ENCODE measurements at regions not wholly inside any gene's neighbourhood (a gene's known extent, or its start where the extent isn't known, plus 50 kb on each side); places are given as distances from the start of the nearest gene placed in this dataset.
"Not testable (repeated sequence)": the region's sequence is repeated elsewhere in the genome, so short reads cannot be mapped to it uniquely, and the experiment has no call there.

DNA sequence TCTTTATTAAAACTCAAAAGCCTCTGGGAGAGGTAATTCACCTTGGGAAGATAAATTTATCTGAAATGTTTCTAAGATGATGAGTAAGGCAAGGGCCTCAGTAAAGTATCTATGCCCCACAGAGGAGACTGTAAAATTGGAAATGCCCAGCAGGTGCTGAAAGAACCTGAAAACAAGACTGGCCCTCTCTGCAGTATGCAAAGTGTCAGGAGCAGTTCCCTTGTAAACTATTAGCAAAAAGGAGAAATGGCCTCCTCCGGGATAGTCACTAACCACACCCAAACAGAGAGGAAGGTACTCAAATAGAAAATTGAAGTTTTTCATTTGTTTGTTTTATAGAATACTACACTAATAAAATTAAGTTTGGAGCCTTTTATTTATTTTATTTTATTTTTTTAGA, 81.2 kb downstream of the FZD1 start:
- H3K4me1 Mint-ChIP-seq (ENCODE audit: low read depth), result no peaks in the 10 kb centered on the region
- ATAC-seq (no peak), DNase-seq (no peak)
- H3K27me3 Mint-ChIP-seq (ENCODE audit: low read depth), result no peaks in the 10 kb centered on the region
- H3K4me3 Mint-ChIP-seq, result no peak overlapping the region
- H3K9me3 Mint-ChIP-seq, result no peaks in the 10 kb centered on the region
- no peaks in the 10 kb centered on the region for H3K36me3 Mint-ChIP-seq (ENCODE audit: insufficient read depth)

DNA sequence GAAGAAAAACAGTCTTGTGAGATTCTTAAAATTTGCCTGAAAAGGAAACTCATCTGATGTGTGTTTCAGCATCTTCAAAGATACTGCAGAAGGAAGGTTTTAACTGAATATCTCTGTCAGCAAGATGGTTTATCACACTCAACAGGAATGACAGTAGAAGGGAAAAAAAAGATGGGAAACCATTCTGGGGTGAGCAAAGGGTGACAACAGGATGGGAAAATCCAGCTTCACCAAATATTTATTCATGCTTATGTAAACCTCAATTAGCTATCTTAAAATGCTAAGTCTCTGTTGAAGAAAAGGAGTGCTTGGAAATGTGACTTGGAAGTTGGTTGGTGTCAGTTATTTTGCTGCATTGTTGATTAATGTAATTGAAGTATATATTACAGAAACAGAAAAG, 82.2 kb downstream of the FZD1 start:
- ATAC-seq, result no peak
- no peaks in the 10 kb centered on the region for H3K27me3 Mint-ChIP-seq (ENCODE audit: low read depth)

DNA sequence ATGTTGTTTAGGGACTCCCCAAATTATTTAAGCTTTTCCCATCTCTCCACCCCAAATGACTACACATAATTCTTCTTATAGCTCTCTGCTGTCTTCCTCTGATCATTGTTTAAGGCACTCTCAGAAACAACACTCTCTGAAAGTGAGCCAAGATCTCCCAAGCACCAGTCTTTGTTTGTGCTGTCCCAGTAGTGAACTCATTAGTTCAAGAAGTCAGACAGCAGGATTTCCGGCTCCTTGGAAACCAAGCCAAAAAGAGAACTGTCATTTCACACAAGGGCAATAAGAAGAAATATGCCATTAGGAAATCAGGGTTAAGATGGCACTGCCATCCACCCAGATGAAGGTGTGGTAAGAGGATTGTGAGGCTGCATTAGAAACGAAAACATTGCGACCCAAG, 83.1 kb downstream of the FZD1 start:
- ATAC-seq (no peak), DNase-seq (no peak)
- H3K36me3 Mint-ChIP-seq (ENCODE audit: insufficient read depth), result no peaks in the 10 kb centered on the region
- no peaks in the 10 kb centered on the region for H3K9me3 Mint-ChIP-seq
- H3K4me3 Mint-ChIP-seq, result no peak overlapping the region
- H3K4me1 Mint-ChIP-seq (ENCODE audit: low read depth), result no peaks in the 10 kb centered on the region
- H3K27me3 Mint-ChIP-seq (ENCODE audit: low read depth), result no peaks in the 10 kb centered on the region

More for the DNA sequence above, 82.2 kb downstream of the FZD1 start:
- H3K4me3 Mint-ChIP-seq, result no peak overlapping the region
- no peak for DNase-seq
- H3K4me1 Mint-ChIP-seq (ENCODE audit: low read depth), result no peaks in the 10 kb centered on the region
- H3K36me3 Mint-ChIP-seq (ENCODE audit: insufficient read depth), result no peaks in the 10 kb centered on the region
- no peaks in the 10 kb centered on the region for H3K9me3 Mint-ChIP-seq

DNA sequence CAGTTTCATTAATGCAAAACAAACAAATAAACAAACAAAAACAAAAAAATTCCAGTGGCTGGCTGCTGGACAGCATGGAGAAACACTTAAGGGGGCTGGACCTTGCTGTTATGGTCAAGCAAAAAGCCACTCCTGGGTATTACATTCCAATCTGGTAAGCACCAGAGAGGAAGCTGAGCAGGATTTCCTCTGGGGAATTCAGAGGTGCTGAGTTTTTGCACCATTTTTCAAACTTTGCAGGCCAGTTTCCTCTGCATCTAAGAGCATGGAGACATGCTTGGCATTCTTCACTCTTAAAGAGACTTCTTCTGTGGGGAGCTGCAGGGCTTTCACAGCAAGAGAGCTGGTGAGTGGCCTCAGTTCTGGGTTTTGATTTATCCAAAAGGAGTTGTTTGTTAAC, 84.5 kb downstream of the FZD1 start:
- Mint-ChIP-seq H3K9me3 (no peaks in the 10 kb centered on the region), H3K36me3 (ENCODE audit: insufficient read depth) (no peaks in the 10 kb centered on the region), H3K4me3 (no peak overlapping the region), H3K27me3 (ENCODE audit: low read depth) (no peaks in the 10 kb centered on the region), H3K4me1 (ENCODE audit: low read depth) (no peaks in the 10 kb centered on the region)
- DNase-seq (no peak), ATAC-seq (no peak)

DNA sequence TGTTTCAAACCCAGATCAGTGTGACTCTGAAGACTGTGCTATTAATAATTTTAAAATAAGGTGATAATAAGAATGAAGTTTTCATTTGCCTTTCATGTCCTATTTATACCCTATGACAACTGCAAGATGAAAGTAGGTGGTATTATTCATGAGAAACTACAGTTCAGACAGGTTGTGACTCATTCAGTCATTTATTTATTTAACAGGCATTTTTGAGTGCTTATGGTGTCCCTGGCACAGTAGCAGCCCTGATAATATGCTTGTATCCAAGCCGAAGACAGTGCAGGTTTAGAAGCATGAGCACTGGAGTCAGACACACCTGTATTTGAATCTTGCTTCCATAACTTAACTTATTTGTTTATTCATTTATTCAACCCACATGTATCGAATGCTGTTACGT, 87.1 kb downstream of the FZD1 start:
- Mint-ChIP-seq H3K9me3 (no peaks in the 10 kb centered on the region), H3K4me3 (no peak overlapping the region), H3K4me1 (ENCODE audit: low read depth) (no peaks in the 10 kb centered on the region), H3K36me3 (ENCODE audit: insufficient read depth) (no peaks in the 10 kb centered on the region), H3K27me3 (ENCODE audit: low read depth) (no peaks in the 10 kb centered on the region)
- no peak for DNase-seq
- ATAC-seq, result no peak

DNA sequence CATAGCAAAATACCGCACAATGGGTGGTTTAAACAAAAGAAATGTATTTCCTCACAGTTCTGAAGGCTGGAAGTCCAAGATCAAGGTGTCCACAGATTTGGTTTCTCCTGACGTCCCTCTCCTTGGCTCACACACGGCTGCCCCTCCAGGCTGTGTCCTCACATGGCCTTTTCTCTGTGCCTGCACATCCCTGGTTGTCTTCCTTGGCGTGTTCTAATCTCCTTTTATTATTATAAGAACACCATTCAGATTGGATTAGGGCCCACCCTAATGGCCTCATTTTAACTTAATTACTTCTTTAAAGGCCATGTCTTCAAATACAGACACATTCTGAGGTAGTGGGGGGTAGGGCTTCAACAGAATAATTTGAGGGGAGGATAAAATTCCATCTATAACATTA, 87.9 kb downstream of the FZD1 start:
- ATAC-seq (no peak), DNase-seq (no peak)
- no peaks in the 10 kb centered on the region for H3K4me1 Mint-ChIP-seq (ENCODE audit: low read depth)
- no peaks in the 10 kb centered on the region for H3K9me3 Mint-ChIP-seq
- H3K27me3 Mint-ChIP-seq (ENCODE audit: low read depth), result no peaks in the 10 kb centered on the region
- H3K4me3 Mint-ChIP-seq, result no peak overlapping the region
- no peaks in the 10 kb centered on the region for H3K36me3 Mint-ChIP-seq (ENCODE audit: insufficient read depth)

DNA sequence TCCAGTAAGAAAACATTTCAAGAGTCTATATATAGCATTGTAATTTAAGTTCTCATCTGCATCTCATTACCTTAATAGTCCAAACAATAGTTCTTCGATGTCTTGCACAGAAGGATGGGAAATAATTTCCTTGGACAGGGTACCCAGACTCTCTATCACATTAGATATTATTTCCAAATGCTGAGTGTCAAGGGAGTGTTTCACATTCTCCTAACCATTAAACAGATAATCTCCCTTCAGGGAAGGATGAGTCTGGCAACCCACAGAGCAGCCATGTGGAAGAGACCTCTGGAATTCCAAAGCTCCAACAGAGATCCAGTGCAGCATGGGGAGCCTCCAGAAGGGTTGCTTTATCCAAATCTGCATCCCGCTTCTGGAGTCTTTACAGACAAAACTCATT, 89.6 kb downstream of the FZD1 start:
- Mint-ChIP-seq H3K36me3 (ENCODE audit: insufficient read depth) (no peaks in the 10 kb centered on the region), H3K27me3 (ENCODE audit: low read depth) (no peaks in the 10 kb centered on the region), H3K4me1 (ENCODE audit: low read depth) (no peaks in the 10 kb centered on the region), H3K4me3 (no peak overlapping the region), H3K9me3 (no peaks in the 10 kb centered on the region)
- ATAC-seq (no peak), DNase-seq (no peak)

DNA sequence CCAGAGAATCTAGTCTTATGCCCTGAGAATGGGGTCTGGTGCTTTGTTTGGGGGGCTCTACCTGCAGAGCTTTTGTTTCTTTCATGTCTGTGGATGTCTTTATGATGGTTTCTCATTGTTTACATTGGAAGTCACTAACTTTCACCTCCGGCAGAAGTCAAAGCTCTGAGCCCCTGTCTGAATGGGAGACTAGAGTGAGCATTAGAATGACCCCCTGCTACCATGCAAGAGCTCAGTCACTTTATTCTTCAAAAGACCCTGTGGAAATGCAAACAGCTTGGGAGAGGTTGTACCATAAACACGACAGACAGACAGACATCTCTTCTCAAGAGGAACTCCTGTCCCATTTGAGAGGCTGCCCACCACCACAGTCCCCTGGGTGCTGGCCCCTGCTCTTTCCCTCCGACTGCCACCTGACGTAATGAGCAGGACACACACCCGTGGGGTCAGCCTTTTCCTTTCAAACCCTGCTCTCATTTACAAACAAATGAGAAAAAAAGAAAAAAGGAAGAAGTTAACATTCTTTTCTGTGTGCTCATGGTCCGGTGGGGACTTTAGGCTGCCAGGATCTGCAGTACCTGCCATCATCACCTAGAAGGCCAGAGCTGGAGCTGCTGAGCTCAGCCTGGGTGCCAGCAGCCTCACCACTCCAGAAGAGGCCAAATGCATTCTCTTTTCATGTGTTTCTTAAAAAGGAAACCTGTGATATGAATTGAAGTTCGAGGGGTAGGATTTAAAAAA, 91.6 kb downstream of the FZD1 start:
- H3K4me3 Mint-ChIP-seq, result no peak overlapping the region

DNA sequence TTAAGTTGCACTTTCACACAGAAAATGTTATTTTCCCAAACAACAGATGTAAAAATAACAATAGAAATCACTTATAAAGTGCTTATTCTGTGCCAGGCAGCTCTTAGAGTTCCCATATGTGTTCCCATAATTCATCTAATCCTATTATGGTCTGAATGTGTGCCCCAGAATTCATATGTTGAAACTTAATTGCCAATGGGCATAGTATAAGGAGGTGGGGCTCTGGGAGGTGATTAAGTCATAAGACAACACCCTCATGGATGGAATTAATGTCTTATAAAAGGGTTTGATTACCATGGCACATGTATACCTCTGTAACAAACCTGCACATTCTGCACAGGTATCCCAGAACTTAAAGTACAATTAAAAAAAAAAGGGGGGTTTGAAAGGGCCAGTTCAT, 92.7 kb downstream of the FZD1 start:
- no peaks in the 10 kb centered on the region for H3K9me3 Mint-ChIP-seq
- DNase-seq (no peak), ATAC-seq (no peak)
- H3K4me1 Mint-ChIP-seq (ENCODE audit: low read depth), result no peaks in the 10 kb centered on the region
- H3K27me3 Mint-ChIP-seq (ENCODE audit: low read depth), result no peaks in the 10 kb centered on the region
- H3K4me3 Mint-ChIP-seq, result no peak overlapping the region
- no peaks in the 10 kb centered on the region for H3K36me3 Mint-ChIP-seq (ENCODE audit: insufficient read depth)

More for the DNA sequence above, 91.6 kb downstream of the FZD1 start:
- no peaks in the 10 kb centered on the region for H3K4me1 Mint-ChIP-seq (ENCODE audit: low read depth)
- no peaks in the 10 kb centered on the region for H3K9me3 Mint-ChIP-seq
- DNase-seq (no peak), ATAC-seq (no peak)
- no peaks in the 10 kb centered on the region for H3K27me3 Mint-ChIP-seq (ENCODE audit: low read depth)
- no peaks in the 10 kb centered on the region for H3K36me3 Mint-ChIP-seq (ENCODE audit: insufficient read depth)

DNA sequence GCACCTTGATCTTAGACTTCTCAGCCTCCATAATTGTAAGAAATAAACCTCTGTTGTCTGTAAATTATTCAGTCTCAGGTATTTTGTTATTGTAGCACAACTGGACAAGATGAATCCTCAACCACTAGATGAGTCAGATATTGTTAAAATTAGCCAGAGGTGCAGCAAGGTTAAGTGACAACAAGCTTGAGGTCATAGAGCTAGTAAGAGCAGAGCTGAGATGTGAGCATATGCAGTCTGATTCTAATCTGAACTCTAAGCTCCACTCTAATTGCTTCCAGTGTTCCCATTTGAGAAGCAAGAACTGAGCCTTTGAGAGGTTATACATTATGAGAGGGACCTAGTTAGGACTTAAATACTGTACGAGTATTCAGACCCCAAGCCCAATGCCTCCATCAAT, 93.1 kb downstream of the FZD1 start:
- H3K4me1 Mint-ChIP-seq (ENCODE audit: low read depth), result no peaks in the 10 kb centered on the region
- no peak for DNase-seq
- no peaks in the 10 kb centered on the region for H3K36me3 Mint-ChIP-seq (ENCODE audit: insufficient read depth)
- H3K27me3 Mint-ChIP-seq (ENCODE audit: low read depth), result no peaks in the 10 kb centered on the region
- no peaks in the 10 kb centered on the region for H3K9me3 Mint-ChIP-seq
- no peak for ATAC-seq
- H3K4me3 Mint-ChIP-seq, result no peak overlapping the region

DNA sequence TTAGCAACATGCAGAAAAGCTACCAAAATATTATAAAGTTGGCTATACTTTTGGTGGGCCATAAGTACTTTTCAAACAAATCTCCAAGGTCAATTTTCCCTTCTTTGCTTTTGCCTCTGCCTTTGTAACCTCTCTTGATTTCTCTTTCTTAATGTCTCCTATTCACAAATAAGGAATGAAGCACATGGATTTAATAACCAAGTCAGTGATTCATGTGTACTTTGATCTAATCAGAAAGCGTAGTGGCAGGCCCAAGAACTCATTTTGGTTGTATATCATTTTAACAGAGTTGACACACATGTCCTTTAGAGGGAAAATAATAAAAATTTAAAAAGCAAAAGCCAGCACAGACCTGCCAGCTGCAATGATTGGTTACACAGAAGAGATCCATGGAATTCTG, 93.7 kb downstream of the FZD1 start:
- DNase-seq (no peak), ATAC-seq (no peak)
- Mint-ChIP-seq H3K9me3 (no peaks in the 10 kb centered on the region), H3K36me3 (ENCODE audit: insufficient read depth) (no peaks in the 10 kb centered on the region), H3K27me3 (ENCODE audit: low read depth) (no peaks in the 10 kb centered on the region), H3K4me3 (no peak overlapping the region), H3K4me1 (ENCODE audit: low read depth) (no peaks in the 10 kb centered on the region)

DNA sequence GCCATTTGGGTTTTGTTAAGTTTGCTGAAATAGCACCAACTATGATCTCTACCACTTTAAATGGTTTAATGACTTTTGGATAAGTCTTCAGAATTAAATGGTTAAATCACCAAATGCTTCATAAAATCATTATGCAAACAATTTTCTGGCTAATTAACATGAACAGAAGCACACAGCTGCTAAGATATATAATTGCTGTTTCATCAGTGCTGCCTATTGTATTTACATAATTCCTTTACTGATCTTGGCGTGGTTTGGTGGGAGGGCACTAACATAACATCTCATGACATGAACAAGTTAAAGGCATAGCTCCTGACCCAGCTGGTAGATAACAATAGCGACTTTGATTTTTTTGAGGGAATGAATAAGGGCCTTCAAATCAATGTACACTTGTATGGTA, 94.1 kb downstream of the FZD1 start:
- Mint-ChIP-seq H3K9me3 (no peaks in the 10 kb centered on the region), H3K27me3 (ENCODE audit: low read depth) (no peaks in the 10 kb centered on the region), H3K36me3 (ENCODE audit: insufficient read depth) (no peaks in the 10 kb centered on the region), H3K4me1 (ENCODE audit: low read depth) (no peaks in the 10 kb centered on the region), H3K4me3 (no peak overlapping the region)
- ATAC-seq, result no peak
- no peak for DNase-seq

DNA sequence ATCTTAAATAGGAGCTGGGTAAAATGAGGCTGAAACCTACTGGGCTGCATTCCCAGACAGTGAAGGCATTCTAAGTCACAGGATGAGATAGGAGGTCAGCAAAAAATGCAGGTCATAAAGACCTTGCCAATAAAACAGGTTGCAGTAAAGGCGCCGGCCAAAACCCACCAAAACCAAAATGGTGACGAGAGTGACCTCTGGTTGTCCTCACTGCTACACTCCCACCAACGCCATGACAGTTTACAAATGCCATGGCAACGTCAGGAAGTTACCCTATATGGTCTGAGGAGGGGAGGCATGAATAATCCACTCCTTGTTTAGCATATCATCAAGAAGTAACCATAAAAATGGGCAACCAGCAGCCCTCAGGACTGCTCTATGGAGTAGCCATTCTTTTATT, 100.9 kb downstream of the FZD1 start:
- H3K27me3 Mint-ChIP-seq (ENCODE audit: low read depth); H3K4me3 Mint-ChIP-seq; H3K36me3 Mint-ChIP-seq (ENCODE audit: insufficient read depth); H3K4me1 Mint-ChIP-seq (ENCODE audit: low read depth); H3K9me3 Mint-ChIP-seq; DNase-seq; ATAC-seq: not testable (repeated sequence)

DNA sequence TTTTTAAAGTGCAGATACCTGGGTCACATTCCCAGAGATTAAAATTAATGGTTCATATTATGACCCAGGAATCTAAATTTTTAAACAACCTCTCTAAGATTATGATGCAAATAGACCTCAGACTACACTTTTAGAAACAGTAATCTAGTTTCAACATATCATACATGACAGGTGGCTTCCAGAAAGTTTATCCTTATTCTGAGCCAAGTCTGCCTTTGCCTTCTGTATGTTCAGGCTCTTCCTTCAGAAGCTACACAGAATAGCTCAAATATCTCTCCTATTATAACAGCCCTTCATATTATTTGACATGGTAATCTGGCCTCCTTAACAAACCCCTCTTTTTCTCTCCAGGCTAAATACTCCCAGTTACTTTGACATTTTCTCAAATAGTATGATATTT, 101.9 kb downstream of the FZD1 start:
- Mint-ChIP-seq H3K9me3 (no peaks in the 10 kb centered on the region), H3K4me1 (ENCODE audit: low read depth) (no peaks in the 10 kb centered on the region), H3K4me3 (no peak overlapping the region), H3K36me3 (ENCODE audit: insufficient read depth) (no peaks in the 10 kb centered on the region), H3K27me3 (ENCODE audit: low read depth) (no peaks in the 10 kb centered on the region)
- ATAC-seq (no peak), DNase-seq (no peak)

DNA sequence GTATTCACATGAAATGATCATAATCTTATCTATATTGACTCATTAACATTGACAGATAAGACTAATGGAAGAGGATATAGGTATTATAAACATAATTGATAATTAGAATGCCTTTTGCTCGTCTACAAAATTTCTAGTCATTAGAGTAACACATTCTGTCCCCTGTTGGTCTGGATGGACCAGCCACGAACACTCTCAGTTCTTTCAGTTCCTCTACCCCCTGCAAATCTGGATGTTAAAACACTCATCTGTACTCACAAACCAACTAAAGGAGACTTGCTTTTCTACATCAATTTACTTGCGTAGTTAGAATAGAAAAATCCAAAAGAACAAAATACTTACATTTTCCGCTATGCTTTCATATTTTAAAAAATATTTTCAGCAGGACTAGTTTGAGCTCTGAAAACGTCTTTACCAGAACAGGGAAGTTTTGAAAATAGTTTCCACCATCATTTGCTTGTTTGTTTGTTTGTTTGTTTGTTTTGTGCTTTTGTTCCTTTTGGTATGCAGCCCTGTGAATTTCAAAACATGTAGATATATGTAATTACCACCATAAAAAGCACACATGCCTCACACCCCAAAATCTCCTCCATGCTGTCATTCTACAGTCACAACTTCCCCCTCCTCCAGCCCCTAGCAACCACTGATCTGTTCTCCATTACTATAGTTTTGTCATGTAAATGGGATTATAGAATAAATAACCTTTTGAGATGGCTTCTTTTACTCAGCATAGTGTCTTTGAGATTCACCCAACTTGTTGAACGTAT, 103.8 kb downstream of the FZD1 start:
- H3K4me1 Mint-ChIP-seq (ENCODE audit: low read depth), result no peaks in the 10 kb centered on the region
- no peaks in the 10 kb centered on the region for H3K36me3 Mint-ChIP-seq (ENCODE audit: insufficient read depth)
- H3K9me3 Mint-ChIP-seq, result no peaks in the 10 kb centered on the region
- no peak for DNase-seq
- H3K27me3 Mint-ChIP-seq (ENCODE audit: low read depth), result no peaks in the 10 kb centered on the region
- H3K4me3 Mint-ChIP-seq, result no peak overlapping the region
- no peak for ATAC-seq
